ENCODE measurements at regions not wholly inside any gene's neighbourhood (a gene's known extent, or its start where the extent isn't known, plus 50 kb on each side); places are given as distances from the start of the nearest gene placed in this dataset.

DNA sequence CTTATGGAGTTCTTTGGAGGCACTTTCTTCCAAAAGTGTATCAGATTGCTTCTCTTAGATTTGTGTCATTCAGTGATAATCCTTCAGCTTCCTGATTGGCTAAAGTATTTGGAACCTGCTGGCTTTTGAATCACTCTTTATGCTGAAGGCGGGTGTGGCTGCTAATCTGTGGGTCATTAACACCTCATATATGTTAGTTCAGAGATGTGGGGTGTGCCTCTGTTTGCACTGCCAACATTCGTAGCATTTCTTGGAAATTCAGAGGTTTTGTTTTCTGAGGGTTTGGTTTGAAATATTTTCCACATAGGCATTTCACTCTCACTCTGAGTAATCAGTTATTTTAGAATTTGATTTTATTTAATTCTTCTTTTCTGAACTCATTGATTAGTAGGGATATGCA is 1604.4 kb upstream of the ACVR2A start:
- intact Hi-C loops (cut with micrococcal nuclease; ENCODE audit: unreplicated experiment) (no loop called here), in situ Hi-C loops (cut with HindIII; ENCODE audit: low pct_unique_long_range_greater_than_20kb, low sequenced_read_pairs) (no loop called here)
- Histone ChIP-seq H3K4me1 (ENCODE audit: control insufficient read depth, insufficient read depth, low read length) (no peaks in the 10 kb centered on the region), H3K4me3 (ENCODE audit: low read depth in 2 of 2, low read length in 2 of 2) (no peak overlapping the region), H3K9me3 (ENCODE audit: control insufficient read depth, insufficient read depth, low read depth, low read length) (no peaks in the 10 kb centered on the region; the same call in 1 of the 2 replicates), H3K27me3 (ENCODE audit: control insufficient read depth, insufficient read depth, low read length) (no peaks in the 10 kb centered on the region), H3K36me3 (ENCODE audit: control insufficient read depth, insufficient read depth, low read length) (no peaks in the 10 kb centered on the region), H3K27ac (ENCODE audit: low read length) (no peak overlapping the region)
- POLR2A ChIA-PET: no interaction called here
- ATAC-seq: no peak
- no peak for TF ChIP-seq SIN3A (IDR thresholded peaks at IDR 0.05; ENCODE audit: borderline replicate concordance, insufficient read depth, low read depth, low read length)
- no peak for TF ChIP-seq TCF7L2 (IDR thresholded peaks at IDR 0.05; ENCODE audit: low read depth, low read length)
- no peak for TF ChIP-seq POLR2AphosphoS5 (IDR thresholded peaks at IDR 0.05; ENCODE audit: low read depth, low read length)
- TF ChIP-seq, protein P1, sequence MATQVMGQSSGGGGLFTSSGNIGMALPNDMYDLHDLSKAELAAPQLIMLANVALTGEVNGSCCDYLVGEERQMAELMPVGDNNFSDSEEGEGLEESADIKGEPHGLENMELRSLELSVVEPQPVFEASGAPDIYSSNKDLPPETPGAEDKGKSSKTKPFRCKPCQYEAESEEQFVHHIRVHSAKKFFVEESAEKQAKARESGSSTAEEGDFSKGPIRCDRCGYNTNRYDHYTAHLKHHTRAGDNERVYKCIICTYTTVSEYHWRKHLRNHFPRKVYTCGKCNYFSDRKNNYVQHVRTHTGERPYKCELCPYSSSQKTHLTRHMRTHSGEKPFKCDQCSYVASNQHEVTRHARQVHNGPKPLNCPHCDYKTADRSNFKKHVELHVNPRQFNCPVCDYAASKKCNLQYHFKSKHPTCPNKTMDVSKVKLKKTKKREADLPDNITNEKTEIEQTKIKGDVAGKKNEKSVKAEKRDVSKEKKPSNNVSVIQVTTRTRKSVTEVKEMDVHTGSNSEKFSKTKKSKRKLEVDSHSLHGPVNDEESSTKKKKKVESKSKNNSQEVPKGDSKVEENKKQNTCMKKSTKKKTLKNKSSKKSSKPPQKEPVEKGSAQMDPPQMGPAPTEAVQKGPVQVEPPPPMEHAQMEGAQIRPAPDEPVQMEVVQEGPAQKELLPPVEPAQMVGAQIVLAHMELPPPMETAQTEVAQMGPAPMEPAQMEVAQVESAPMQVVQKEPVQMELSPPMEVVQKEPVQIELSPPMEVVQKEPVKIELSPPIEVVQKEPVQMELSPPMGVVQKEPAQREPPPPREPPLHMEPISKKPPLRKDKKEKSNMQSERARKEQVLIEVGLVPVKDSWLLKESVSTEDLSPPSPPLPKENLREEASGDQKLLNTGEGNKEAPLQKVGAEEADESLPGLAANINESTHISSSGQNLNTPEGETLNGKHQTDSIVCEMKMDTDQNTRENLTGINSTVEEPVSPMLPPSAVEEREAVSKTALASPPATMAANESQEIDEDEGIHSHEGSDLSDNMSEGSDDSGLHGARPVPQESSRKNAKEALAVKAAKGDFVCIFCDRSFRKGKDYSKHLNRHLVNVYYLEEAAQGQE (IDR thresholded peaks at IDR 0.05; ENCODE audit: insufficient read depth in 1 of 2, low read depth in 2 of 2, low read length in 1 of 2): no peak
- TF ChIP-seq, protein P2, sequence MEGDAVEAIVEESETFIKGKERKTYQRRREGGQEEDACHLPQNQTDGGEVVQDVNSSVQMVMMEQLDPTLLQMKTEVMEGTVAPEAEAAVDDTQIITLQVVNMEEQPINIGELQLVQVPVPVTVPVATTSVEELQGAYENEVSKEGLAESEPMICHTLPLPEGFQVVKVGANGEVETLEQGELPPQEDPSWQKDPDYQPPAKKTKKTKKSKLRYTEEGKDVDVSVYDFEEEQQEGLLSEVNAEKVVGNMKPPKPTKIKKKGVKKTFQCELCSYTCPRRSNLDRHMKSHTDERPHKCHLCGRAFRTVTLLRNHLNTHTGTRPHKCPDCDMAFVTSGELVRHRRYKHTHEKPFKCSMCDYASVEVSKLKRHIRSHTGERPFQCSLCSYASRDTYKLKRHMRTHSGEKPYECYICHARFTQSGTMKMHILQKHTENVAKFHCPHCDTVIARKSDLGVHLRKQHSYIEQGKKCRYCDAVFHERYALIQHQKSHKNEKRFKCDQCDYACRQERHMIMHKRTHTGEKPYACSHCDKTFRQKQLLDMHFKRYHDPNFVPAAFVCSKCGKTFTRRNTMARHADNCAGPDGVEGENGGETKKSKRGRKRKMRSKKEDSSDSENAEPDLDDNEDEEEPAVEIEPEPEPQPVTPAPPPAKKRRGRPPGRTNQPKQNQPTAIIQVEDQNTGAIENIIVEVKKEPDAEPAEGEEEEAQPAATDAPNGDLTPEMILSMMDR (IDR thresholded peaks at IDR 0.05): no peak
- CTCF ChIA-PET: no interaction called here
- no TSS peak for BruUV-seq (replicated peaks)
- DNase-seq (ENCODE audit: low read depth, low spot score): no peak

DNA sequence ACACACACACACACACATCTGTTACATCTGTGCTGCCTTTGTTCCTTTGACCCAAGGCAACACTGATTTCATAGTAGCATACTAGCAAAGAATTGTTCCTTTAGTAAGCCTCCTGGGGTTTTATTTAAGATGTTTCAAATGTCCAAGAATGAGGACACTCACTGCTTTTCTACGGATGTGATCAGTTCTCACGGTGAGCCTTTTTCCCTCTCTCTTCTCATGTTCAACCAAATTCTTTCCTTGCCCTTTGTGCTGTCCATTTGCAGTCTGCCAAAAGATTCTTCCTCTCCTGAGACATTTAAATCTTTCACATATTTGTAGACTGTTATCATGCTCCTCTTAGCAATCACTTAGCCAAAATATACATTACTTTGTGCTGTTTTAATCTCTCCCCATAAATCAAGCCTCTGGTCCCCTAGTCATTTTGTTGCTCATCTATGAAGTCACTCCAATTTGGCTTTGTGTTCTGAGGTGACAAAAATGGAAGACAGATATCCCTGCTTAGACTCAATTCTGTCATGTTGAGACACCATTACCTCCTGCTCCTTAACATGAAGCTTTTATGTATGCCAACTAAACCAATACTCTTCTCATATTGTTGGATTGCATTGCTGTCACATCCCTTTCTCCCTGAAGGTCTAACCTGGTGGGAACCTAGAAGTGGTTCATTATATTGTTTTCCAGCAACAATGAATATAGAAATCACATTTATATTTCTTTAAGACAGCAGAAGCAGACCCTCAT is 1605.3 kb upstream of the ACVR2A start:
- Histone ChIP-seq H3K4me1 (ENCODE audit: control insufficient read depth, insufficient read depth, low read length) (no peaks in the 10 kb centered on the region), H3K36me3 (ENCODE audit: control insufficient read depth, insufficient read depth, low read length) (no peaks in the 10 kb centered on the region), H3K9me3 (ENCODE audit: control insufficient read depth, insufficient read depth, low read depth, low read length) (no peaks in the 10 kb centered on the region; the same call in 1 of the 2 replicates), H3K27me3 (ENCODE audit: control insufficient read depth, insufficient read depth, low read length) (no peaks in the 10 kb centered on the region), H3K27ac (ENCODE audit: low read length) (no peak overlapping the region), H3K4me3 (ENCODE audit: low read depth in 2 of 2, low read length in 2 of 2) (no peak overlapping the region)
- TF ChIP-seq, protein P1 (IDR thresholded peaks at IDR 0.05; ENCODE audit: insufficient read depth in 1 of 2, low read depth in 2 of 2, low read length in 1 of 2): no peak
- TF ChIP-seq SIN3A (IDR thresholded peaks at IDR 0.05; ENCODE audit: borderline replicate concordance, insufficient read depth, low read depth, low read length) (no peak), TCF7L2 (IDR thresholded peaks at IDR 0.05; ENCODE audit: low read depth, low read length) (no peak), POLR2AphosphoS5 (IDR thresholded peaks at IDR 0.05; ENCODE audit: low read depth, low read length) (no peak)
- TF ChIP-seq, protein P2 (IDR thresholded peaks at IDR 0.05): no peak
- intact Hi-C loops (cut with micrococcal nuclease; ENCODE audit: unreplicated experiment) (no loop called here), in situ Hi-C loops (cut with HindIII; ENCODE audit: low pct_unique_long_range_greater_than_20kb, low sequenced_read_pairs) (no loop called here)
- ChIA-PET CTCF (no interaction called here), POLR2A (no interaction called here)
- DNase-seq (ENCODE audit: low read depth, low spot score) (no peak), ATAC-seq (no peak)
- BruUV-seq (replicated peaks): no TSS peak
